GM12865 (cell line): ENCODE measurements at regions not wholly inside any gene's neighbourhood (a gene's known extent, or its start where the extent isn't known, plus 50 kb on each side); places are given as distances from the start of the nearest gene placed in this dataset.

Source experiments
- DNase-seq: peaks from one replicate; pipeline ENCODE4 v3.0.0; 2010; ENCODE audit warnings: low read depth
- H3K4me3 ChIP-seq: 2 replicates; pipeline ENCODE4 v1.5.1; 2011; ENCODE audit warnings: mild to moderate bottlenecking, low read depth, low read length, control low read depth
- TF ChIP-seq, protein P1 (sequence below): IDR thresholded peaks from 2 replicates; pipeline ENCODE4 v1.5.1; 2011; ENCODE audit warnings: low read length, control low read depth, low read depth, inconsistent platforms; ENCODE audit not compliant: insufficient read depth; ENCODE audit errors: missing control alignments

DNA sequence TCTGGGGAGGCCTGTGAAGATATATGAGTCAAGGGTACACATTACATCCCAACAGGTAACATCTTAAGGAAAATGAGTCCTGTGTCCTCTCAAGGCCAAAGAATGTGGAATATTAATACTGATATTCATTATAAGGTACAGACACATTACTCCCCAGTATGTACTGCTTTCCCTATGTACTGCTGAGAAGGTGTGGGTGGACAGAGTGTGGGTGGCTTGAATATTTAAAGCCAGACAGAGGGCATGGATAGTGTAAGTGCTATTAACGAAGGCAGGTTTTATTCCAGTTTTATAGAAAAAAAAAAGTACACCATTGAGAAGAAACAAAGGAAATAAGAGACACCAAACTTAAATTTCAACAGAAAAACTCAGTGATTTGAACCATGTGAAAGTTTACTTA, 1054.4 kb downstream of the XPNPEP1 start:
- no peak for DNase-seq
- TF ChIP-seq, protein P1, sequence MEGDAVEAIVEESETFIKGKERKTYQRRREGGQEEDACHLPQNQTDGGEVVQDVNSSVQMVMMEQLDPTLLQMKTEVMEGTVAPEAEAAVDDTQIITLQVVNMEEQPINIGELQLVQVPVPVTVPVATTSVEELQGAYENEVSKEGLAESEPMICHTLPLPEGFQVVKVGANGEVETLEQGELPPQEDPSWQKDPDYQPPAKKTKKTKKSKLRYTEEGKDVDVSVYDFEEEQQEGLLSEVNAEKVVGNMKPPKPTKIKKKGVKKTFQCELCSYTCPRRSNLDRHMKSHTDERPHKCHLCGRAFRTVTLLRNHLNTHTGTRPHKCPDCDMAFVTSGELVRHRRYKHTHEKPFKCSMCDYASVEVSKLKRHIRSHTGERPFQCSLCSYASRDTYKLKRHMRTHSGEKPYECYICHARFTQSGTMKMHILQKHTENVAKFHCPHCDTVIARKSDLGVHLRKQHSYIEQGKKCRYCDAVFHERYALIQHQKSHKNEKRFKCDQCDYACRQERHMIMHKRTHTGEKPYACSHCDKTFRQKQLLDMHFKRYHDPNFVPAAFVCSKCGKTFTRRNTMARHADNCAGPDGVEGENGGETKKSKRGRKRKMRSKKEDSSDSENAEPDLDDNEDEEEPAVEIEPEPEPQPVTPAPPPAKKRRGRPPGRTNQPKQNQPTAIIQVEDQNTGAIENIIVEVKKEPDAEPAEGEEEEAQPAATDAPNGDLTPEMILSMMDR: no peak
- no peak overlapping the region for H3K4me3 ChIP-seq

DNA sequence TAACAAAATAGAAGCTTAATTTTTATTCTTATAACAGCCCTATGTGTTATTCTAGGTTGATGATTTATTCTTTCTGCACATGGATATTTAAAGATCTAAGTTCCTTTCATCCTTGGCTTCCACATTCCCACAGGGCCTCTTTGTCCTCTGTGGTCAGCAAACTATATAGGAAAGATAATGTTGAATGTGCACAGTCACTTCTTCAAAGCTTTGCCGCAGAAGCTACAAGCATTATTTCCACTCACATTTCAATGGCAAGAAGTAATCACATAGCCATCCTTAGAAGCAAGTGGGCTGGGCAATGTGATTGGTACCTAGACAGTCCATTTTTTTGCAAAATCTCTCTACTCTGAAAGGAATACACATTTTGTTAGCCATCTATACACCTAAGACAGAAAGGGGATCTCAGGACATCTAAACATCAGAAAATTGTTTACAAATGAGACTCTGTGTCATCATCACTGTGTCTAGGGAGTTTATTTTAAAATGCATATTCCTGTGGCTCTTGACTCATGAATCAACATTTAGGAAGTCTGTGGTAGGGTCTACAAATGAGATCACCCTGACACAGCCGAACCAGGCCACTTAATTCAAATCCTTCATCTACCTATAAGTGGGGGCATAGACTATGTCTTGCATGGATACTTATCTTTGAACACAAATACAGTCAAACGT, 1060.5 kb downstream of the XPNPEP1 start:
- DNase-seq: no peak
- H3K4me3 ChIP-seq: no peak overlapping the region
- TF ChIP-seq, protein P1: no peak

DNA sequence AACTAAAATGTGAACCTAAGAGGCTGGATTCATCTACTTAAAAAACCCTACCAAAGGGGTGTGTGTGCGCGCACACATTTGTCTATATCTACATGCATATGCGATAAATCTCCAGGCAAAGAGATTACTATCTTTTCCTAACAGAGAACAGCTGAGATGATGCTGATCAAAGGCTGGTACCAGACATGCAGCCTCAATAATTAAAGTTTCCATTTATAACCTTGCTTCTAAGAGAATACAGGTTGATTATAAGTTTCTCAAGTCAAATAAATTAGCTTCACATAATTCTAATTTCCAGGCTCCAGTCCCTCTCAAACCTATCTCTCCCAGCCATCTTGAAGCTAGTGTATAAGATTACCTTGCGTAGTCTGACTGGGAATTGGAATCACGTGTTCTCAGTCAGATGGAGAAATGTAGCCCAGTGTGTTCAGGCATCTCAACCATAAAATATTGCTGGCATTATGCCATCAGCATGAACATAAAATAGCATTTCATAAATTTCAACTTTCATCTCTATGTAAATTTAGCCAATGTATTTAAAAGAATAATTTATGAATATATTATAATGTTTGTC, 1062.0 kb downstream of the XPNPEP1 start:
- TF ChIP-seq, protein P1: no peak
- no peak for DNase-seq
- H3K4me3 ChIP-seq: no peak overlapping the region

DNA sequence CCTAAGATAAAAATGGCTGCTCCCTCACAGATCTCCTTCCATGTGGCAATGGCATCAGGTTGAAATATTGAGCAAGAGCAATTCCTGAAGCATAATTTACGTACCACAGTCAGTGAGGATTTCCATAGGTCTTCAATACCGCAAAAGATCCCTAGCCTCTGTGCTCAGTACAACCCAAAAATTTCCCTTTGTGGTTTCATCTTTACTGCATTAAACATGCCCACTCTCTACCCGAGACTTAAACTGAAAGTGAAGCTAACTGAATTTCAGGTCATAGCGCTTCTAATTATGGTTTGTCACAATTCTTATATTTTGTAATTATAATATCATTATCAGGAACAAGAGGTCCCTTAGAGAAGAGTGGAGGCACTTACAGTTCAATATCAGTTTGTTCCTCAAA, 1071.1 kb downstream of the XPNPEP1 start:
- DNase-seq: peak; percentile 65
- H3K4me3 ChIP-seq: peak overlapping the region; percentile 2
- TF ChIP-seq, protein P1: no peak

DNA sequence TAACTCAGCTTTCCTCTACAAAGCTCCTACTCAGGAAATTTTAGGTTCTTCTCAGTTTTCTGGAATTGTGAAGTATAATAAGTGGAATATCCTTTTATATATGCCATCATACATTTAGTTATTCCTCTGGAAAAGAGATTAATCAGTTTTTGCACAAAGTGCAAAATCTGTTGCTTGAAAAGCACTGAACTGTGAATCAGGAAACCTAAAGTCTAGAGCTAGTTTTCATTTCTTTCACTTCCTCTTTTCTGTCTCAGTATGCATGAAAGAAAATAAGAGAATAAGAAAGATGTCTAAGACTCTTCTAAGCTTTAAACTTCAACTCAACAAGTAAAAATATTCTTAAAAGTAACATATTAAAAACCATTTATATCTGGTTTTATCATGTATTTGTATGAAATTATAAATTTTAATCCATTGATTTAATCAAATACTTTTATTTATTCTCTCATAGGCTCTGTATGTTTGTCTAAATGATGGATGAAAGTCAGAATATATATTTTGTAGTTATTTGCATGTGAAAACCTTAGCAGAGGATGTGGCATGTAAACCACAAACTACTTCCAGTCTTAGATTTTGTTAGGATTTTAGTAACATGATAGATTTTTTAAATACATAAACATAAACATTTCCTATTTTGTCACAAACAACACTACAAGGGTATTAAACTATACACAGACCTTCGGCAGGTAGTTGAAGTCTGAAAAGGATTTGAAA, 1073.0 kb downstream of the XPNPEP1 start:
- no peak overlapping the region for H3K4me3 ChIP-seq
- DNase-seq: peak; percentile 62
- TF ChIP-seq, protein P1: no peak

DNA sequence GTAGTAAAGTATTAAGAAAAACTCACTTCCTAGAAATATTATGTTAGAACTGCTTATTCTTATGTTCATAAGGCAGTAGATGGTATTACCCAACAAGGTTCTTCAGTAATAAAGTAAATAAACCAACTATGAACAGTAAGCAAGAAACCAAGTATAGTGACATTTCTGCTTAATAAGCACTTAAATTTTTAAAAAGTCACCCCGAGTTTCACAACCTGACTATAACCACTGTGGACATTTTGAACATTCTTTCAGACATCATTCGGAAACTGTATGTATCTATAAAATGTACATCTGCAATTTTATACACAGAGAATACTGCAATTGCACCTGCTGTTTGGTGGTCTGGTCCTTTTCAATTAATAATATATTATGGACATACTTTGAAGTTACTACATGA, 1073.6 kb downstream of the XPNPEP1 start:
- TF ChIP-seq, protein P1: no peak
- no peak overlapping the region for H3K4me3 ChIP-seq
- no peak for DNase-seq

DNA sequence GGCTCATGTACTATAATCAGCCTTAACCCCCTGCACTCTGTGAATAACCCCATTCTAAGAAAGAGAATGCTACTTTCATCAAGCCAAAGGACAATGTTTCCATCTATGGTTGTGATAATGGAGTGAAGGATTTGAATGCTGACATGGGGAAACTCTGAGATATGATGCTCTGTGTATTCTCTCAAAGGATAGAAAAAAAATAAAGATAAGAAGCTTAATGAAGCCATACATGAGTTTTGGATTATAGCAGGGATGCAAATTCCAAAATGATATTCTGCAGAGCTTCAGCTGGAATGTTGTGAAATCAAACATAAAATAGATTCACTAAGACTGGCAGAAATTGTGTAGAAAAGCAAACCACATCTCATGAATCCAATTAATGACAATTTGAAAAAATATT, 1074.1 kb downstream of the XPNPEP1 start:
- no peak for DNase-seq
- TF ChIP-seq, protein P1: no peak

More for the DNA sequence above, 1074.1 kb downstream of the XPNPEP1 start:
- H3K4me3 ChIP-seq: no peak overlapping the region
